ENCODE measurements at regions not wholly inside any gene's neighbourhood (a gene's known extent, or its start where the extent isn't known, plus 50 kb on each side); places are given as distances from the start of the nearest gene placed in this dataset.

GRCh38 chr3:10761583-10761982 is 54.4 kb upstream of the SLC6A11 start:
- no peak overlapping the region for H3K4me3 Mint-ChIP-seq

GRCh38 chr3:10762116-10762515 is 53.9 kb upstream of the SLC6A11 start:
- H3K36me3 Mint-ChIP-seq: no peaks in the 10 kb centered on the region
- H3K9me3 Mint-ChIP-seq: no peaks in the 10 kb centered on the region
- H3K4me1 Mint-ChIP-seq: no peaks in the 10 kb centered on the region
- no peak overlapping the region for H3K4me3 Mint-ChIP-seq
- H3K27ac Mint-ChIP-seq: no peak overlapping the region
- peaks cover 12% of the 10 kb centered on the region for H3K27me3 Mint-ChIP-seq

More at GRCh38 chr3:10761583-10761982, 54.4 kb upstream of the SLC6A11 start:
- Mint-ChIP-seq H3K27ac (no peak overlapping the region), H3K4me1 (no peaks in the 10 kb centered on the region), H3K36me3 (no peaks in the 10 kb centered on the region), H3K9me3 (no peaks in the 10 kb centered on the region), H3K27me3 (peaks cover 12% of the 10 kb centered on the region)

GRCh38 chr3:10762611-10763247 is 53.3 kb upstream of the SLC6A11 start:
- H3K36me3 Mint-ChIP-seq: no peaks in the 10 kb centered on the region
- H3K27me3 Mint-ChIP-seq: peaks cover 12% of the 10 kb centered on the region
- no peak overlapping the region for H3K27ac Mint-ChIP-seq
- no peak overlapping the region for H3K4me3 Mint-ChIP-seq
- H3K4me1 Mint-ChIP-seq: no peaks in the 10 kb centered on the region
- no peaks in the 10 kb centered on the region for H3K9me3 Mint-ChIP-seq

GRCh38 chr3:10763248-10763620 is 52.8 kb upstream of the SLC6A11 start:
- no peak overlapping the region for H3K27ac Mint-ChIP-seq
- no peaks in the 10 kb centered on the region for H3K4me1 Mint-ChIP-seq
- no peaks in the 10 kb centered on the region for H3K36me3 Mint-ChIP-seq
- H3K9me3 Mint-ChIP-seq: no peaks in the 10 kb centered on the region
- H3K4me3 Mint-ChIP-seq: no peak overlapping the region
- H3K27me3 Mint-ChIP-seq: peaks cover 12% of the 10 kb centered on the region

GRCh38 chr3:10763817-10764258 is 52.2 kb upstream of the SLC6A11 start:
- peaks cover 9% of the 10 kb centered on the region for H3K27me3 Mint-ChIP-seq
- no peak overlapping the region for H3K4me3 Mint-ChIP-seq
- no peaks in the 10 kb centered on the region for H3K36me3 Mint-ChIP-seq
- no peaks in the 10 kb centered on the region for H3K9me3 Mint-ChIP-seq
- no peaks in the 10 kb centered on the region for H3K4me1 Mint-ChIP-seq
- H3K27ac Mint-ChIP-seq: no peak overlapping the region

GRCh38 chr3:10764259-10765051 is 51.6 kb upstream of the SLC6A11 start:
- Mint-ChIP-seq H3K27ac (no peak overlapping the region), H3K27me3 (peaks cover 7% of the 10 kb centered on the region), H3K4me3 (no peak overlapping the region), H3K9me3 (no peaks in the 10 kb centered on the region), H3K4me1 (no peaks in the 10 kb centered on the region), H3K36me3 (no peaks in the 10 kb centered on the region)

- Mint-ChIP-seq H3K9me3 (no peaks in the 10 kb centered on the region), H3K36me3 (no peaks in the 10 kb centered on the region), H3K4me1 (no peaks in the 10 kb centered on the region), H3K4me3 (no peak overlapping the region), H3K27me3 (peaks cover 9% of the 10 kb centered on the region), H3K27ac (no peak overlapping the region)
Observed at GRCh38 chr3:10766049-10766705, 49.9 kb upstream of the SLC6A11 start.

Data from activated naive CD4-positive, alpha-beta T cell treated with anti-CD3 and anti-CD28 coated beads, Interleukin-2, amount 50 U/mL, for 24 hours (primary cell).